ENCODE measurements at regions not wholly inside any gene's neighbourhood (a gene's known extent, or its start where the extent isn't known, plus 50 kb on each side); places are given as distances from the start of the nearest gene placed in this dataset.

GRCh38 chr15:70358871-70359647 is 261.3 kb upstream of the TLE3 start:
- no peak for DNase-seq

GRCh38 chr15:70358011-70358819 is 260.5 kb upstream of the TLE3 start:
- no peak for DNase-seq

GRCh38 chr15:70357453-70357852 is 259.7 kb upstream of the TLE3 start:
- no peak for DNase-seq

- DNase-seq = no peak
Observed at GRCh38 chr15:70356919-70357318, 259.2 kb upstream of the TLE3 start.

GRCh38 chr15:70356062-70356860 is 258.5 kb upstream of the TLE3 start:
- no peak for DNase-seq

GRCh38 chr15:70355275-70355795 is 257.6 kb upstream of the TLE3 start:
- no peak for DNase-seq

- no peak for DNase-seq
Observed at GRCh38 chr15:70354346-70354905, 256.7 kb upstream of the TLE3 start.

- peak in 1 of 2 experiments; percentile 25 for DNase-seq
Observed at GRCh38 chr15:70353606-70354345, 256.1 kb upstream of the TLE3 start.

- DNase-seq = no peak
Observed at GRCh38 chr15:70351941-70352774, 254.4 kb upstream of the TLE3 start.

GRCh38 chr15:70351391-70351790 is 253.7 kb upstream of the TLE3 start:
- no peak for DNase-seq

GRCh38 chr15:70348581-70349344 is 251.0 kb upstream of the TLE3 start:
- DNase-seq = peak; percentile 38

GRCh38 chr15:70348226-70348543 is 250.5 kb upstream of the TLE3 start:
- no peak for DNase-seq

- DNase-seq = no peak
Observed at GRCh38 chr15:70347321-70348225, 249.9 kb upstream of the TLE3 start.

GRCh38 chr15:70345251-70346019 is 247.7 kb upstream of the TLE3 start:
- DNase-seq = no peak

GRCh38 chr15:70344666-70345065 is 246.9 kb upstream of the TLE3 start:
- peak; percentile 71 to 73 for DNase-seq

GRCh38 chr15:70343961-70344621 is 246.4 kb upstream of the TLE3 start:
- no peak for DNase-seq

- no peak for DNase-seq
Observed at GRCh38 chr15:70342554-70343548, 245.1 kb upstream of the TLE3 start.
